ENCODE measurements at regions not wholly inside any gene's neighbourhood (a gene's known extent, or its start where the extent isn't known, plus 50 kb on each side); places are given as distances from the start of the nearest gene placed in this dataset.
"Not testable (repeated sequence)": the region's sequence is repeated elsewhere in the genome, so short reads cannot be mapped to it uniquely, and the experiment has no call there.

- H3K36me3 ChIP-seq (ENCODE audit: insufficient read depth, low read length); H3K4me1 ChIP-seq (ENCODE audit: insufficient read depth, low read length); H2AFZ ChIP-seq (ENCODE audit: low read depth, low read length); H3K9me3 ChIP-seq (ENCODE audit: low read length); H3K27me3 ChIP-seq (ENCODE audit: insufficient read depth, low read length); H3K4me3 ChIP-seq (ENCODE audit: low read length): not testable (repeated sequence)
These were observed 66.3 kb downstream of the FAM72C start for GRCh38 chr1:143905214-143906179.

GRCh38 chr1:143904622-143904979 is 67.2 kb downstream of the FAM72C start:
- H2AFZ ChIP-seq (ENCODE audit: low read depth, low read length); H3K9me3 ChIP-seq (ENCODE audit: low read length); H3K4me3 ChIP-seq (ENCODE audit: low read length); H3K27me3 ChIP-seq (ENCODE audit: insufficient read depth, low read length); H3K4me1 ChIP-seq (ENCODE audit: insufficient read depth, low read length); H3K36me3 ChIP-seq (ENCODE audit: insufficient read depth, low read length): not testable (repeated sequence)

DNA sequence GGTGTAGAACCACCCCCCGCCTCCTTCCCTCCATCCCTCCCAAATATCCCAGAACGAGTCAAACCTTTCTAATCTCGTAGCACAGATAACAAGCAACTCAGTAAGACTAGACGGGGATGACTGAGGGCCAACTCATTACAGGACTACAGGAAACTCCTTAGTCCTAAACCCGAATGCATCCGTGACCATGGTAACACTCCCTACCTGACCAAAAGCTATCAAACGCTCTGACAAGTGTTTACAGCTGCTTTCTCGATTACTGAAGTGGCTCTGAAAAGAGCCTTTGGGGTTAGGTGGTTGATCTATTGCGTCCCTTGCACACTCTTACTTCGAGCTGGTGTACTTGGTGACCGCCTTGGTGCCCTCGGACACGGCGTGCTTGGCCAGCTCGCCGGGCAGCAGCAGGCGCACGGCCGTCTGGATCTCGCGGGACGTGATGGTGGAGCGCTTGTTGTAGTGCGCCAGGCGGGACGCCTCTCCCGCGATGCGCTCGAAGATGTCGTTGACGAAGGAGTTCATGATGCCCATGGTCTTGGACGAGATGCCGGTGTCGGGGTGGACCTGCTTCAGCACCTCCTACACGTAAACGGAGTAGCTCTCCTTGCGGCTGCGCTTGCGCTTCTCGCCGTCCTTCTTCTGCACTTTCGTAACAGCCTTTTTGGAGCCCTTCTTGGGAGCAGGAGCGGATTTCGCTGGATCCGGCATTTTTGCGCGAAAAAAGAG is 67.7 kb downstream of the FAM72C start:
- H2AFZ ChIP-seq (ENCODE audit: low read depth, low read length); H3K4me3 ChIP-seq (ENCODE audit: low read length); H3K27me3 ChIP-seq (ENCODE audit: insufficient read depth, low read length); H3K9me3 ChIP-seq (ENCODE audit: low read length); H3K4me1 ChIP-seq (ENCODE audit: insufficient read depth, low read length); H3K36me3 ChIP-seq (ENCODE audit: insufficient read depth, low read length): not testable (repeated sequence)

- H3K27me3 ChIP-seq (ENCODE audit: insufficient read depth, low read length); H2AFZ ChIP-seq (ENCODE audit: low read depth, low read length); H3K36me3 ChIP-seq (ENCODE audit: insufficient read depth, low read length); H3K4me1 ChIP-seq (ENCODE audit: insufficient read depth, low read length); H3K4me3 ChIP-seq (ENCODE audit: low read length); H3K9me3 ChIP-seq (ENCODE audit: low read length): not testable (repeated sequence)
These were observed 75.4 kb downstream of the FAM72C start for GRCh38 chr1:143896377-143896776.

DNA sequence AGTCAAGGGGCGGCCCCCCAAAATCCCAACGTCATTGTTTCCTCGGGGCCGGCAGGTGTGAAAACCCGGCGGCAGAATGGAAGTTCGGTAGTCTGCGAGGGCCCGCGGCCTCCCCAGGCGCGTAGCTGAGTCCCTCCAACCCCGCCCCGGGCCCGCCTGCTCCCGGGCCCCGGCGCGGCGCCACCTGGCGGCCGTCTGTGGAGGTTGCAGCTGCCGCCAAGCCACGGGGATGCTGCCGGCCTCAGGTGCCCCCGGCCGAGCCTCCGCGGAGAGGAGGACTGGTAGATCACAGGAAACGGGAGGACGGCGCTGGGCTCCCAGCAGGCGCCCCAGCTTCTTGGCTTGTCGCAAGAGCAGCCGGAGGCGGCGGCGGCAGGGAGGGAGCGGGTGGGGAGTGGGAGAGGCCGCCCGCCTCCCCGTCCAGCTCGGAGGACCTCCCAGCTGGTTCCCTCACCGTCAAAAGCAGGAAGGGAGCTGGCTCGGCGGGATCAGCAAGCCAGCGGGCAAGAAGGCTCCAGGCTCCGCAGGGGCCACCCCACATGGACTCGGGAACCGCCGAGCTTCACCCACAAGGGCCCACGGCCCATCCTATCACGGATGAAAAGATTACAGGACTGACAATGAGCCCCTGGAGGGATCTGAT is 86.7 kb downstream of the FAM72C start:
- not testable (repeated sequence) for H3K4me1 ChIP-seq (ENCODE audit: insufficient read depth, low read length); H2AFZ ChIP-seq (ENCODE audit: low read depth, low read length); H3K36me3 ChIP-seq (ENCODE audit: insufficient read depth, low read length); H3K9me3 ChIP-seq (ENCODE audit: low read length); H3K4me3 ChIP-seq (ENCODE audit: low read length); H3K27me3 ChIP-seq (ENCODE audit: insufficient read depth, low read length)

DNA sequence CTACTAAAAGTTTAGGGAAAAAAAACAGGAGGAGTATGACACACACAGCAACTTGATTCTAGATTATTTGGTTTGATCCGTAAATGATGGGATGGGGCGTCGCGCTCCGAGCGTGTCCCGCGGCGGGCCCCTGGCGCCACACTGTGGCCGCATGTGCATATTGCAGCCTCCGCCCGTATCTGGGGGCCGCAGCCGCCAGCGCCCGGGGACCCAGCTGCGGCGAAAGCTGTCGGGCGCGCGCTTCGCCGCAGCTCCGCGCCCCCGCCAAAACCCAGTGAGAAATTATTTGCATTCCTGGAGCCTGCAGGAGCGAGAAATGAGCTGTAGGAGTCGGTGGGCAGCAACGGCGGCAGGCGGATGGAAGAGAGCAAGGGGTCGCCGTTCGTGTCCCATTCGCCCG is 87.3 kb downstream of the FAM72C start:
- not testable (repeated sequence) for H3K4me1 ChIP-seq (ENCODE audit: insufficient read depth, low read length); H2AFZ ChIP-seq (ENCODE audit: low read depth, low read length); H3K36me3 ChIP-seq (ENCODE audit: insufficient read depth, low read length); H3K4me3 ChIP-seq (ENCODE audit: low read length); H3K27me3 ChIP-seq (ENCODE audit: insufficient read depth, low read length); H3K9me3 ChIP-seq (ENCODE audit: low read length)

GRCh38 chr1:143879757-143880536 is 91.8 kb downstream of the FAM72C start:
- not testable (repeated sequence) for H3K27me3 ChIP-seq (ENCODE audit: insufficient read depth, low read length); H3K9me3 ChIP-seq (ENCODE audit: low read length); H2AFZ ChIP-seq (ENCODE audit: low read depth, low read length); H3K4me3 ChIP-seq (ENCODE audit: low read length); H3K4me1 ChIP-seq (ENCODE audit: insufficient read depth, low read length); H3K36me3 ChIP-seq (ENCODE audit: insufficient read depth, low read length)

GRCh38 chr1:143875947-143876346 is 95.8 kb downstream of the FAM72C start:
- not testable (repeated sequence) for H2AFZ ChIP-seq (ENCODE audit: low read depth, low read length); H3K36me3 ChIP-seq (ENCODE audit: insufficient read depth, low read length); H3K4me1 ChIP-seq (ENCODE audit: insufficient read depth, low read length); H3K9me3 ChIP-seq (ENCODE audit: low read length); H3K4me3 ChIP-seq (ENCODE audit: low read length); H3K27me3 ChIP-seq (ENCODE audit: insufficient read depth, low read length)

DNA sequence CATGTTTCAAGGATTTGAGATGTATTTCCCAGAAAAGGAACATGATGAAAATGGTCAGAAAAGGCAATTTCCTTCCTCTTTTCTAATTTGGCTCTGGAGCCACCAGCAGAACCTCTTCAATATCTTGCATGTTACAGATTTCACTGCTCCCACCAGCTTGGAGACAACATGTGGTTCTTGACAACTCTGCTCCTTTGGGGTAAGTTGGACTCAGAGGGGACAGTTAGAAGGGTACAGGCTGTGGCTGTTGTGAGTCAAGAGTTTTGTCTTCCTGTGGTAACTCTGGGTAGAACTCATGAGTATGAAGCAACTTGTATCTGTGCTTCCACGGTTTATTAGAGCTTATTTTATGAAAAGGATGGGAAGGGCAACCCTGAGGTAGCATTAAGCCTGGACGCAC is 97.2 kb downstream of the FAM72C start:
- not testable (repeated sequence) for H3K4me3 ChIP-seq (ENCODE audit: low read length); H3K27me3 ChIP-seq (ENCODE audit: insufficient read depth, low read length)

DNA sequence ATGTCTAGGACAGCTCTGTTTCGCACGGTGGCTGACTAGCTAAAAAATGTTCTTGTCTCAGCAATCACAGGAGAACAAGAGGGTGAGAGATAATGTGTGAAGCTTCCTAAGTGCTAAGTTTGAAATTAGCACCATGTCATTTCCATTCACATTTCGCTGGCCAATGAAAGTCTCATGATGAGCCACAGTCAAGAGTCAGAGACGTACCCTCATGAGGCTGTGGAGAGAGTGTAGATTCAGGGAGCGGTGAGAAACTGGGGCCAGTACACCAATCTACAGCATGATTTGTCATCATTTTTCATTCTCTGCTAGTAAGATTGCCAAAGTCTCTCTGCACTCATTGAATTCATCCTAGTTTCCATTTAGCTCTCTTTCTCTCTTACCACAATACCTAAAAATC is 98.1 kb downstream of the FAM72C start:
- not testable (repeated sequence) for H3K4me1 ChIP-seq (ENCODE audit: insufficient read depth, low read length); H3K27me3 ChIP-seq (ENCODE audit: insufficient read depth, low read length); H3K4me3 ChIP-seq (ENCODE audit: low read length); H2AFZ ChIP-seq (ENCODE audit: low read depth, low read length); H3K36me3 ChIP-seq (ENCODE audit: insufficient read depth, low read length); H3K9me3 ChIP-seq (ENCODE audit: low read length)

More for the DNA sequence above, 97.2 kb downstream of the FAM72C start:
- H3K36me3 ChIP-seq (ENCODE audit: insufficient read depth, low read length); H3K9me3 ChIP-seq (ENCODE audit: low read length); H2AFZ ChIP-seq (ENCODE audit: low read depth, low read length); H3K4me1 ChIP-seq (ENCODE audit: insufficient read depth, low read length): not testable (repeated sequence)

DNA sequence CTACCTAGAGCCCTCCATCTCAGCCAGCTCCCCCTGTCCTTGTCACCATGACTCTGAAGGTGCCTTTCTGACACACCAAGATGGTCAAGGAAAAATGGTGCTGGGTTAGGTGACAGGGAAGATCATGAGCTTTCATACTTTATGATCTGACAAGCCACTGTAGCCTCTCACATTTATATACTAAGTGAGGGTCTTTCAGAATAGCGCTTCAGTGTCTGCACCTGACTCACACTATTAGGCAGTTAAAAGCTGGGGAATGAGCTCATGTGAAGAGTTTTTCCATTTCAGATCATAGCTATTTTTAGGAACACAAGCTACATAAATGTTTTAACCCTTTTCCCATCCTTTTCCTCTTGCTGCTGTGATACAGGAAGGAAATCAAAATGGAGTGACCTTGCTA is 101.4 kb downstream of the FAM72C start:
- H3K9me3 ChIP-seq (ENCODE audit: low read length); H3K27me3 ChIP-seq (ENCODE audit: insufficient read depth, low read length); H3K4me1 ChIP-seq (ENCODE audit: insufficient read depth, low read length); H2AFZ ChIP-seq (ENCODE audit: low read depth, low read length); H3K4me3 ChIP-seq (ENCODE audit: low read length); H3K36me3 ChIP-seq (ENCODE audit: insufficient read depth, low read length): not testable (repeated sequence)

DNA sequence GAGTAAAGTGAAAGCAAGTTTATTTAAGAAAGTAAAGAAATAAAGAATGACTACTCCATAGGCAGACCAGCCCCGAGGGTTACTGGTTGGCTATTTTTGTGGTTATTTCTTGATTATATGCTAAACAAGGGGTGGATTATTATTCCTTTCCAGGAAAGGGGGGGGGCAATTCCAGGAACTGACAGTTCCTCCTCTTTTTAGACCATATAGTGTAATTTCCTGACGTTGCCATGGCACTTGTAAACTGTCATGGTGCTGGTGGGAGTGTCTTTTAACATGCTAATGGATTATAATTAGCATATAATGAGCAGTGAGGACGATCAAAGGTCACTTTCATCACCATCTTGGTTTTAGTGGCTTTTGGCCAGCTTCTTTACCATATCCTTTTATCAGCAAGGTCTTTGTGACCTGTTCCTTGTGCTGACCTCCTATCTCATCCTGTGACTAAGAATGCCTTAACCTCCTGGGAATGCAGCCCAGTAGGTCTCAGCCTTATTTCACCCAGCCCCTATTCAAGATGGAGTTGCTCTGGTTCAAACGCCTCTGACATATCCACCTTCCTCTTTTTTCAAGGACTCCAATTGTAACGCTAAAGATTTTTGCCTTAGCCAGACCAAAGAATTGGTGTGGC is 104.1 kb downstream of the FAM72C start:
- H3K36me3 ChIP-seq (ENCODE audit: insufficient read depth, low read length); H3K4me1 ChIP-seq (ENCODE audit: insufficient read depth, low read length); H2AFZ ChIP-seq (ENCODE audit: low read depth, low read length); H3K4me3 ChIP-seq (ENCODE audit: low read length); H3K9me3 ChIP-seq (ENCODE audit: low read length); H3K27me3 ChIP-seq (ENCODE audit: insufficient read depth, low read length): not testable (repeated sequence)
